Esophagus mucosa (tissue), 1 donor: ENCODE measurements at regions not wholly inside any gene's neighbourhood (a gene's known extent, or its start where the extent isn't known, plus 50 kb on each side); places are given as distances from the start of the nearest gene placed in this dataset.
"Not testable (repeated sequence)": the region's sequence is repeated elsewhere in the genome, so short reads cannot be mapped to it uniquely, and the experiment has no call there.

Experiments used
- ATAC-seq: fragments of 200-7000 bp; cut with Tn5 transposase; one replicate; pipeline ENCODE4 v1.9.1; 2020
- donor health status: DM: yes; HTN: yes; CAD: no.

GRCh38 chr1:79981481-79981880 is 975.0 kb upstream of the ADGRL4 start:
- no peak for ATAC-seq

DNA sequence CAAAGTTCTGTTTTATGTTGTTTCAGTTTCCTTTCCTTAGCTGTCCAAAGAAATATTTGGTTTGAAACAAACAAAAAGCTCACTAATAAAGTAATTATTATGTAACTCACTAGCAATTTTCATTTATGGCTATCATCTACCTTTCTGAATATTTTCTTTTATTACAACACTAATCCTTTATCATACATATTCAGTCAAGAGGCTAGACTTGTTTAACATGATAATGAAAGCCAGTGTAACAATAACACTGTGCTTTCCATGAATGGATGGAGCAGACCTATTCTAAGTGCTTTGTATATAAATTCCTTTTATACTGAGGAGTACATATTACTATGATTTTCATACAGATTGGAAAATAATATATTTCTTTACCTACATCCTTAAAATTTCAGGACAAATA is 972.8 kb upstream of the ADGRL4 start:
- ATAC-seq = no peak

- no peak for ATAC-seq
Measured at GRCh38 chr1:79976287-79976686, 969.8 kb upstream of the ADGRL4 start.

- no peak for ATAC-seq
Measured at GRCh38 chr1:79974659-79975058, 968.1 kb upstream of the ADGRL4 start.

- no peak for ATAC-seq
Measured at GRCh38 chr1:79969886-79970285, 963.4 kb upstream of the ADGRL4 start.

GRCh38 chr1:79966438-79966837 is 959.9 kb upstream of the ADGRL4 start:
- no peak for ATAC-seq

DNA sequence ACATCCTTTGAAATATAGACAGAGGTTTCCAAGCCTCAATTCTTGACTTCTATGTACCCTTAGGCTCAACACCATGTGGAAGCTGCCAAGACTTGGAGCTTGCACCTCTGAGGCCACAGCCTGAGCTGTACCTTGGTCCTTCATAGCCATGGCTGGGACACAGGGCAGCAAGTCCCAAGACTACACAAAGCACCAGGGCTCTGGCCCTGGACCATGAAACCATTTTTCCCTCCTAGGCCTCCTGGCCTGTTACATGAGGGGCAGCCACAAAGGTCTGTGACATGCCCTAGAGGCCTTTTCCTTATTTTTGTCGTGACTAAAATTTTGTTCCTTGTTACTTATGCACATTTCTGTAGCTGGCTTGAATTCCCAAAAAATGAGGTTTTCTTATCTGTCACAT is 953.1 kb upstream of the ADGRL4 start:
- no peak for ATAC-seq

GRCh38 chr1:79955966-79956365 is 949.4 kb upstream of the ADGRL4 start:
- ATAC-seq = no peak

GRCh38 chr1:79950511-79950910 is 944.0 kb upstream of the ADGRL4 start:
- no peak for ATAC-seq

- no peak for ATAC-seq
Measured at GRCh38 chr1:79945391-79945790, 938.9 kb upstream of the ADGRL4 start.

- no peak for ATAC-seq
Measured at GRCh38 chr1:79929356-79929755, 922.8 kb upstream of the ADGRL4 start.

DNA sequence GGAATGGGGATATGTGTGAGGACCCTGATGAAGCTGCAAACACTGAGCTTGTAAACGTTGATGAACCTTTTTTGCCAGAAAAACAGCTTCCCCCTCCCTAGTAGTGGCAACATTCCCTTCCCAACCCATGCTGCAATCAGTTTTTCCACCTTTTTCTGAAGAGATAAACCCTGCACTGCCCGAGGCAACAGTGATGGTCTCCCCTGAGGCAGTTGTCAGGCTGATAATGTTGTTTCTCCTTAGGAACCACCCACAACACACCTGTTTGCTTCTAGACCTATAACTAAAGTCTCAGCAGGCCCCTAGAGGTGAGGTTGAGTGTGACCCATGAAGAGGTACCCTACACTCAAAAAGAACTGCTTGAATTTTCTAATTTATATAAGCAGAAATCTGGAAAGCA is 922.4 kb upstream of the ADGRL4 start:
- no peak for ATAC-seq

DNA sequence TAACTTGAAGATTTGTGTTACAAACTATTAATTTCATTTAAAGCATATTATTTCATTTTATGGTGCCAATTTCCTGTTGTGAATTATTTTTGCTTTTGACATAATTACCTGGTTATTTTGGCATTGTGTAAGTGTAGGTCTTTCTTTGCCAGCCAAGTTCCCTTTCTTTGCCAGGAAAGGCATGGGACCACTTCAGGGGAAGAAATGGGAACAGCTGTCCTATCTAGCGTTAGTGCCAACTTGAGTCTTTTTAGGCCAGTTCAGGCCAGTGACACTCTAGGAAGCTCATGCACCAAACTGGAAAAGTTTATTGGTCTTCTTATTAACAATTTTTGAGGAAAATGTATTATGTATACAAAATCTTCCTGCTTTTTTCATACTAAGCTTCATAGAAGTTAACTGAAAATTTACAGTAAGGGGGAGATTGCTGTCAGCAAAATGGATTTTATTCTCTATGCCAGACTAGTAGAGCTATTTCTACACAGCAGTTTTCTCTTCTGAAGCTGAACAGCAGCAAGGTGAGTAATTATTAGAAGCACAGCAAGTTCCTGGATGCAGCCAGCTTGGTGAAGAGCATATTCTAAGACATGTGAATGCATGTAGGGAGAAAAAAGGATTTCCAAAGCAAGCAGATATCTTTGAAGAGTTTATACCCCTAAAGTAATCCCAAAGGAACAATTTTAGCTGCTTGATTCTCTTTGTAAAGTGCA is 914.6 kb upstream of the ADGRL4 start:
- no peak for ATAC-seq

DNA sequence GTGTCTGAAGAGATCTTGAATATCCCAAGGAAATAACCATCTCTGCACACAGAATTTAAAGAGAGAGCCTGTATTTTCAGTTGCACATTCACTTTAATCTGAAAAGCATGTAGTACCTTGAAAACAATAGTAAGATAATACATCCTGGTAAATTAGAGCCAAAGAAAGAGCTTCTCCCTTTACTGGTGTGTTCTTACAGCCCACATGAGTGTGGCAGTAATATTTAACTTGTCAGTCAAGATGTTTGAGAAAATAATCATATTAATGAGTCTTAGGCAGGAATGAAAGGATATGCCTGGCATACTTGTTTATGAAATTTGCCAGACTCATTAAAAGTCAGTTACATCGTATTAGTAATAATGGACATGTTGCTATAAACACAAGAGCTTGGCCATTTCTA is 908.4 kb upstream of the ADGRL4 start:
- ATAC-seq = no peak

DNA sequence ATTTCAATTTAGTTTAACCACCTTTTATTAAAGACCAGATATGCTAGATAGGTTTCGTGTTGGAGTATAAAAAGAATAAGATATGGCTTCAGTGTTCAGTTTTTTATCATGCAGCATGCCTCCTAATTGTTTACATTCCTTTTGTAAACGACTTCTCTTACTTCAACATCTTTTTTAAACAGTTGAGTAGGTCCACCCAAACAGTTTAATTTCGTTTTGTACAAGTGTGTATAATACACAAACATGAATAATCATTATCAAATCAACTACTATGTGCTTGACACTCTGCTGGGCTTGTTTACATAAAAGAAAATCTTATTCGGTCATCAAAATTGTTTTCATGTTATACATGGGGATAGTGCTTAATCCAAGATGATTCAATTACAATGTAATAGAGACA is 906.3 kb upstream of the ADGRL4 start:
- no peak for ATAC-seq

GRCh38 chr1:79903321-79903720 is 896.8 kb upstream of the ADGRL4 start:
- ATAC-seq = no peak

DNA sequence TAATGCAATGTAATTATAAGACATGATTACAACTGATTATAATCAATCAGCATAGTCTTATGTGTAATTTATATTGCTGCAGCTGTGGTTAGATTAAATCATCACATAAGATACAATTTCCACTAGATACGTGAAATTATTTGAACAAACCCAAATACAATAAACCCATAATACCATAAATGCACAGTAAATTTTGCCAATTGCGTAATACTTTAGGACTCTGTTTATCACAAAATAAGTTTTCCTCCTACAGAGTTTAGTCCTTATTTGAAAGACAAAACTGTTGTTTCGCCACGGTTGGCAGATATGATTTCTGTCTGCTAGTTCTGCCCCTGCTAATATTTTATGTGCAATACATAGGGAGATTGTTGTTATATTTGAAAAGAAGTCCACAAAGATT is 895.9 kb upstream of the ADGRL4 start:
- ATAC-seq = no peak

DNA sequence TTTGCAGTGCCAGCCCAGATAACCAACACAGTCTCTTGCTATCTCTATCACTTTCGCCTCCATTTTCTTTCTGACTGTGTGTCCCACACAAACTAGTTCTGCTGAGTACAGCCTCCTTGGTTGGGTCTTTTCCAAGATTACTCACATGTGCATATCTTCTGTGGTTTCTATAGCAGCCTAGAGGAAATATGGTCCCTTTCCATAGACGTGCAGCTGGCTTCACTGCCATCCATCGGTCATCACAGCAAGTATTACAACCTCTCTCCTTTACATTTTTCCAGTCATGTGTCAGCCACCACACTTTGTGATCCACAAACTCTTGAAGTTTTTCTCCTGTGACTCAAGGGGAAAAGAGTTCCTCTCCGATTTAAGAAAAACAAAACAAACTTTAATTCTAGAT is 893.4 kb upstream of the ADGRL4 start:
- ATAC-seq = no peak

- ATAC-seq = no peak
Measured at GRCh38 chr1:79896140-79896539, 889.6 kb upstream of the ADGRL4 start.

DNA sequence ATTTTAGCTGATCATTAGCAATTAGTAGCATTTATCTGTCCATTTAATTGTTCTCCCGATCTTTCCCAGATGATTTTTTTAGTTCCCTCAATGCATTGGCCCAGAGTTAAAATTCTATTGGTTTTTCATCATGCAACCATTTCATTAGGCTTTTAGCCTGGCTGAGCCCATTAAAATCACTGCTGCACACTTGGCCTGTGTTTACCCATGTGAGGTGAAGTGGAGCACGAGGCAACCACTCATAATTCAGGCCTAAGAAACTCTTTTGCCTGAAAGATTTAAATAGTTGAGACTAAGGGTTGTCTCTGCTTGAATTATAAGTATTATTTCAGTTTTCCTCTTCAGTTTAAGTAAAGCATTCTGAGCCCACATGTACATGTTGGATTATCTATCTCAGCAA is 889.0 kb upstream of the ADGRL4 start:
- no peak for ATAC-seq

DNA sequence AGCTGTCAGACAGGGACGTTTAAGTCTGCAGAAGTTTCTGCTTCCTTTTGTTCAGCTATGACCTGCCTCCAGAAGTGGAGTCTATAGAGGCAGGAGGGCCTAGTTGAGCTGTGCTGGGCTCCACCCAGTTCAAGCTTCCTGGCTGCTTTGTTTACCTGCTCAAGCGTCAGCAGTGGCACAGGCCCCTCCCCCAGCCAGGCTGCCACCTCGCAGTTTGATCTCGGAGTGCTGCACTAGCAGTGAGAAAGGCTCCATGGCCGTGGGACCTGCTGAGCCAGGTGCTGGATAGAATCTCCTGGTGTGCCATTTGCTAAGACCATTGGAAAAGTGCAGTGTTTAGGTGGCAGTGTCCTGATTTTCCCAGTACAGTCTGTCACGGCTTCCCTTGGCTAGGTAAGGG is 887.6 kb upstream of the ADGRL4 start:
- not testable (repeated sequence) for ATAC-seq

DNA sequence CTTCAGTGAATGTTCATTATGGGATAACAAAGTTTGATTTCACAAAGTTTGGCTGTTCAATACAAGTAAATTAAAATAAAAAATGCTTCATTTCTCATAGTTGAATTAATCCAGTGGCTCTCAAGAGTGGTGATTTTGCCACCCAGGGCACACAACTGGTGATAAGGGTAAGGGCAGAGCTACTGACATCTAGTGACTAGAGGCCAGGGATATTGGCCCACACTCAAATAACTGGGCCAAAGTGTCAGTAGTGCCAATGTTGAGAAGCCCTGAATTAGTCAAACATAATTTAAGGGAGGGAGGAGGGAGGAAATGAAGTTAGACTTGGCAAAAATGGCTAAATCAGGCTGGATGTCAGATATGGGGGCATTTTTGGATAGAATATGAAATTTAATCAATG is 880.5 kb upstream of the ADGRL4 start:
- ATAC-seq = no peak

DNA sequence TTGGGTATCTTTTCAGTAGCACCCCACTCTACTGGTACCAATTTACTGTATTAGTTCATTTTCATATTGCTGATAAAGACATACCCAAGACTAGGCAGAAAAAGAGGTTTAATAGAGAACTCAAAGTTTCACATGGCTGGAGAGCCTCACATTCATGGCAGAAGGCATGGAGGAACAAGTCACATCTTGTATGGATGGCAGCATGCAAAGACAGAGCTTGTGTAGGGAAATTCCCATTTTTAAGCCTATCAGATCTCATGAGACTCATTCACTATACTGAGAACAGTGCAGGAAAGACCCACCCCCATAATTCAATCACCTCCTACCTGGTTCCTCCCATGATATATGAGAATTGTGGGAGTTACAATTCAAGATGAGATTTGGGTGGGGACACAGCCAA is 878.6 kb upstream of the ADGRL4 start:
- no peak for ATAC-seq

- ATAC-seq = no peak
Measured at GRCh38 chr1:79877086-79877485, 870.6 kb upstream of the ADGRL4 start.

DNA sequence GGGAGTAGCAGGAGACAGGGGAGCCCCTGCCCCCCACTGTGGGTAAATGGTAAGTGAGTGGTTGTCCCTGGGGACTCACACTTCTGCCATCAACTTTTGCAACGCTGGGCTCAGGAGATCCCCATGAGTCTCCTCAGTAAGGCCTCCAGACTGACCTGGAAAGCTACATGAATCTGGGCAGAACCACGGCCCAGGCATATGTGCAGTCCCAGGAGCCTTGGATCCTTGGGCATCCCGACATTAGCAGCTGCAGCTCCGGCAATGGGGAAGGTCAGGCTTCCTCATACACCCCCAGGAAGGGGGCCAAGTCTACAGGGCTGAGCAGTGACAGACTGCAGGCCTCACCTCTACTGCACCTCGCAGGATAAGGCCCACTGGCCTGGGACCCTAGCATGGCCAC is 868.7 kb upstream of the ADGRL4 start:
- ATAC-seq = no peak
